ENCODE measurements at regions not wholly inside any gene's neighbourhood (a gene's known extent, or its start where the extent isn't known, plus 50 kb on each side); places are given as distances from the start of the nearest gene placed in this dataset.

GRCh38 chr4:136769717-136770116 lies 762.6 kb downstream of the PCDH18 start:
- intact Hi-C loops (cut with micrococcal nuclease) = no loop called here
- no peaks in the 10 kb centered on the region for H3K4me1 ChIP-seq (ENCODE audit: control insufficient read depth, insufficient read depth, low read length)
- ATAC-seq (no peak), DNase-seq (no peak)
- Mint-ChIP-seq H3K27me3 (ENCODE audit: low read depth in 2 of 2) (no peaks in the 10 kb centered on the region), H3K4me1 (no peaks in the 10 kb centered on the region), H3K36me3 (no peaks in the 10 kb centered on the region), H3K4me3 (no peak overlapping the region), H3K9me3 (peaks cover 0 to 2% of the 10 kb centered on the region in 2 donors), H3K27ac (no peak overlapping the region)
- no peak overlapping the region for H3K4me3 ChIP-seq (ENCODE audit: low read length)
- 90% methylated on average over 6 of the region's 6 CpGs for WGBS (ENCODE audit: insufficient coverage)
- no peak overlapping the region for H3K27ac ChIP-seq (ENCODE audit: low read length)
- H3K9me3 ChIP-seq (ENCODE audit: control insufficient read depth, insufficient read depth, low read length) = peaks cover 2% of the 10 kb centered on the region
- H3K27me3 ChIP-seq (ENCODE audit: control insufficient read depth, insufficient read depth, low read length) = no peaks in the 10 kb centered on the region
- no peak for TF ChIP-seq CTCF (IDR thresholded peaks at IDR 0.05)
- no peaks in the 10 kb centered on the region for H3K36me3 ChIP-seq (ENCODE audit: control insufficient read depth, insufficient read depth, low read length)

- peaks cover 0 to 2% of the 10 kb centered on the region in 2 donors for H3K9me3 Mint-ChIP-seq
- Histone ChIP-seq H3K9me3 (ENCODE audit: control insufficient read depth, insufficient read depth, low read length) (peaks cover 2% of the 10 kb centered on the region), H3K36me3 (ENCODE audit: control insufficient read depth, insufficient read depth, low read length) (no peaks in the 10 kb centered on the region), H3K27ac (ENCODE audit: low read length) (no peak overlapping the region), H3K4me1 (ENCODE audit: control insufficient read depth, insufficient read depth, low read length) (no peaks in the 10 kb centered on the region), H3K27me3 (ENCODE audit: control insufficient read depth, insufficient read depth, low read length) (no peaks in the 10 kb centered on the region), H3K4me3 (ENCODE audit: low read length) (no peak overlapping the region)
- intact Hi-C loops (cut with micrococcal nuclease) = no loop called here
- H3K4me3 Mint-ChIP-seq = no peak overlapping the region
- no peaks in the 10 kb centered on the region for H3K27me3 Mint-ChIP-seq (ENCODE audit: low read depth in 2 of 2)
- DNase-seq (no peak), ATAC-seq (no peak)
- no peak overlapping the region for H3K27ac Mint-ChIP-seq
- H3K4me1 Mint-ChIP-seq = no peaks in the 10 kb centered on the region
- no peak for TF ChIP-seq CTCF (IDR thresholded peaks at IDR 0.05)
- no peaks in the 10 kb centered on the region for H3K36me3 Mint-ChIP-seq
- WGBS (ENCODE audit: insufficient coverage) = 74% methylated on average over 1 of the region's 1 CpG
Observed at GRCh38 chr4:136768925-136769275, 763.4 kb downstream of the PCDH18 start.

- Mint-ChIP-seq H3K4me1 (no peaks in the 10 kb centered on the region), H3K27ac (no peak overlapping the region), H3K4me3 (no peak overlapping the region), H3K36me3 (no peaks in the 10 kb centered on the region), H3K27me3 (ENCODE audit: low read depth in 2 of 2) (no peaks in the 10 kb centered on the region), H3K9me3 (peaks cover 0 to 2% of the 10 kb centered on the region in 2 donors)
- DNase-seq = no peak
- Histone ChIP-seq H3K27ac (ENCODE audit: low read length) (no peak overlapping the region), H3K4me1 (ENCODE audit: control insufficient read depth, insufficient read depth, low read length) (no peaks in the 10 kb centered on the region), H3K9me3 (ENCODE audit: control insufficient read depth, insufficient read depth, low read length) (peaks cover 2% of the 10 kb centered on the region), H3K4me3 (ENCODE audit: low read length) (no peak overlapping the region), H3K36me3 (ENCODE audit: control insufficient read depth, insufficient read depth, low read length) (no peaks in the 10 kb centered on the region), H3K27me3 (ENCODE audit: control insufficient read depth, insufficient read depth, low read length) (no peaks in the 10 kb centered on the region)
- intact Hi-C loops (cut with micrococcal nuclease) = no loop called here
- ATAC-seq = no peak
- no peak for TF ChIP-seq CTCF (IDR thresholded peaks at IDR 0.05)
- 88% methylated on average over 2 of the region's 3 CpGs for WGBS (ENCODE audit: insufficient coverage)
Observed at GRCh38 chr4:136768213-136768924, 763.9 kb downstream of the PCDH18 start.

GRCh38 chr4:136763919-136764318 lies 768.4 kb downstream of the PCDH18 start:
- Histone ChIP-seq H3K27me3 (ENCODE audit: control insufficient read depth, insufficient read depth, low read length) (no peaks in the 10 kb centered on the region), H3K27ac (ENCODE audit: low read length) (no peak overlapping the region), H3K4me3 (ENCODE audit: low read length) (no peak overlapping the region), H3K4me1 (ENCODE audit: control insufficient read depth, insufficient read depth, low read length) (no peaks in the 10 kb centered on the region), H3K36me3 (ENCODE audit: control insufficient read depth, insufficient read depth, low read length) (no peaks in the 10 kb centered on the region), H3K9me3 (ENCODE audit: control insufficient read depth, insufficient read depth, low read length) (peaks cover 2% of the 10 kb centered on the region)
- H3K36me3 Mint-ChIP-seq = no peaks in the 10 kb centered on the region
- no peak for TF ChIP-seq CTCF (IDR thresholded peaks at IDR 0.05)
- ATAC-seq (no peak), DNase-seq (no peak)
- H3K27ac Mint-ChIP-seq = no peak overlapping the region
- H3K27me3 Mint-ChIP-seq (ENCODE audit: low read depth in 2 of 2) = no peaks in the 10 kb centered on the region
- intact Hi-C loops (cut with micrococcal nuclease) = no loop called here
- no peak overlapping the region for H3K4me3 Mint-ChIP-seq
- no peaks in the 10 kb centered on the region for H3K4me1 Mint-ChIP-seq
- WGBS (ENCODE audit: insufficient coverage) = 90% methylated on average over 3 of the region's 3 CpGs
- peaks cover 0 to 2% of the 10 kb centered on the region in 2 donors for H3K9me3 Mint-ChIP-seq

Measured in natural killer cell (primary cell).